CD4-positive, alpha-beta T cell treated with Interleukin-10 for 1 hour (primary cell): ENCODE measurements at regions not wholly inside any gene's neighbourhood (a gene's known extent, or its start where the extent isn't known, plus 50 kb on each side); places are given as distances from the start of the nearest gene placed in this dataset.

Experiments used
- DNase-seq: peaks from one replicate; pipeline ENCODE4 v3.0.0-alpha.2; 2020

- no peak for DNase-seq
These were observed 58.3 kb upstream of the NEUROD6 start for GRCh38 chr7:31398815-31399214.

- DNase-seq, result no peak
These were observed 66.7 kb upstream of the NEUROD6 start for GRCh38 chr7:31407178-31407676.

GRCh38 chr7:31408140-31408729 is 67.7 kb upstream of the NEUROD6 start:
- DNase-seq, result no peak

- no peak for DNase-seq
These were observed 69.7 kb upstream of the NEUROD6 start for GRCh38 chr7:31410265-31410664.

GRCh38 chr7:31411416-31411815 is 70.9 kb upstream of the NEUROD6 start:
- no peak for DNase-seq

- no peak for DNase-seq
These were observed 73.2 kb upstream of the NEUROD6 start for GRCh38 chr7:31413766-31414165.

- no peak for DNase-seq
These were observed 75.9 kb upstream of the NEUROD6 start for GRCh38 chr7:31416381-31416870.

GRCh38 chr7:31418928-31419327 is 78.4 kb upstream of the NEUROD6 start:
- no peak for DNase-seq

- DNase-seq, result no peak
These were observed 79.1 kb upstream of the NEUROD6 start for GRCh38 chr7:31419505-31420055.

GRCh38 chr7:31420948-31421347 is 80.4 kb upstream of the NEUROD6 start:
- no peak for DNase-seq

GRCh38 chr7:31421607-31422006 is 81.1 kb upstream of the NEUROD6 start:
- DNase-seq, result no peak

GRCh38 chr7:31423994-31424393 is 83.5 kb upstream of the NEUROD6 start:
- DNase-seq, result no peak

- no peak for DNase-seq
These were observed 81.7 kb upstream of the ITPRID1 start for GRCh38 chr7:31432176-31432575.

- DNase-seq, result no peak
These were observed 81.0 kb upstream of the ITPRID1 start for GRCh38 chr7:31432836-31433340.

- no peak for DNase-seq
These were observed 76.5 kb upstream of the ITPRID1 start for GRCh38 chr7:31437250-31437865.

- no peak for DNase-seq
These were observed 74.7 kb upstream of the ITPRID1 start for GRCh38 chr7:31439165-31439564.

GRCh38 chr7:31440511-31440910 is 73.4 kb upstream of the ITPRID1 start:
- no peak for DNase-seq

GRCh38 chr7:31442626-31443025 is 71.3 kb upstream of the ITPRID1 start:
- DNase-seq, result no peak

- peak; percentile 12 for DNase-seq
These were observed 70.4 kb upstream of the ITPRID1 start for GRCh38 chr7:31443457-31443856.

- no peak for DNase-seq
These were observed 69.7 kb upstream of the ITPRID1 start for GRCh38 chr7:31444196-31444595.

GRCh38 chr7:31445686-31446355 is 68.1 kb upstream of the ITPRID1 start:
- no peak for DNase-seq

GRCh38 chr7:31448649-31449048 is 65.2 kb upstream of the ITPRID1 start:
- DNase-seq, result no peak

- no peak for DNase-seq
These were observed 58.0 kb upstream of the ITPRID1 start for GRCh38 chr7:31455844-31456243.
